Aorta (tissue), 5 donors: ENCODE measurements at regions not wholly inside any gene's neighbourhood (a gene's known extent, or its start where the extent isn't known, plus 50 kb on each side); places are given as distances from the start of the nearest gene placed in this dataset.

ENCODE experiments used
- ATAC-seq: fragments of 200-7000 bp; cut with Tn5 transposase; one replicate; pipeline ENCODE4 v1.9.1; 2022; ENCODE audit warnings: moderate library complexity; ENCODE audit not compliant: low FRiP score
- DNase-seq, 2 donors: peaks; one replicate each; pipeline ENCODE4 v3.0.0-alpha.2; 2020
- H3K27ac ChIP-seq, 2 donors: one replicate each; pipeline ENCODE4 v1.5.1; 2013; ENCODE audit warnings: low read length in 2 of 2, mild to moderate bottlenecking in 2 of 2, moderate library complexity in 2 of 2, control low read depth in 1 of 2, inconsistent platforms in 1 of 2, low read depth in 1 of 2
- H3K27me3 ChIP-seq, 2 donors: one replicate each; pipeline ENCODE4 v1.6.1; 2013; ENCODE audit warnings: control low read depth in 1 of 2, low read length in 1 of 2, mild to moderate bottlenecking in 1 of 2, moderate library complexity in 1 of 2; ENCODE audit not compliant: insufficient read depth in 2 of 2, control insufficient read depth in 1 of 2
- H3K36me3 ChIP-seq, 2 donors: one replicate each; pipeline ENCODE4 v1.6.1; 2013; ENCODE audit warnings: control low read depth in 1 of 2, low read length in 1 of 2, mild to moderate bottlenecking in 1 of 2; ENCODE audit not compliant: insufficient read depth in 2 of 2, control insufficient read depth in 1 of 2
- H3K4me1 ChIP-seq, 2 donors: one replicate each; pipeline ENCODE4 v1.6.1; 2013; ENCODE audit warnings: low read length in 2 of 2, control low read depth in 1 of 2, mild to moderate bottlenecking in 1 of 2, moderate library complexity in 1 of 2; ENCODE audit not compliant: insufficient read depth in 2 of 2, control insufficient read depth in 1 of 2
- H3K4me3 ChIP-seq, 2 donors: one replicate each; pipeline ENCODE4 v1.5.1; 2013; ENCODE audit warnings: low read length in 2 of 2, control low read depth in 1 of 2, mild to moderate bottlenecking in 1 of 2
- H3K9me3 ChIP-seq: one replicate; pipeline ENCODE4 v1.6.1; 2013; ENCODE audit warnings: mild to moderate bottlenecking, low read length; ENCODE audit not compliant: control insufficient read depth
- WGBS, 2 donors: extraction: QIAGEN DNeasy Blood & Tissue Kit; methylation state at CpG; one replicate each; pipeline ENCODE4 v1.1.7; 2013; 5-methylcytosine and 5-hydroxymethylcytosine counted together
- intact Hi-C, 2 donors: fragments of 100-400 bp; cut with DNase I; formaldehyde crosslinking; loops; one replicate each; pipeline versions ENCODE4 v1.14.2 to v1.15.0; 2022
- donor health status: healthy with polysubstance abuse.
- donor health status: Bipolar disorder and iron deficiency.
- donor health status: DM: no; HTN: no; CAD: no.
- donor health status: DM: no; HTN: no; CAD: no.
- donor health status: DM: yes; HTN: yes; CAD: no.

DNA sequence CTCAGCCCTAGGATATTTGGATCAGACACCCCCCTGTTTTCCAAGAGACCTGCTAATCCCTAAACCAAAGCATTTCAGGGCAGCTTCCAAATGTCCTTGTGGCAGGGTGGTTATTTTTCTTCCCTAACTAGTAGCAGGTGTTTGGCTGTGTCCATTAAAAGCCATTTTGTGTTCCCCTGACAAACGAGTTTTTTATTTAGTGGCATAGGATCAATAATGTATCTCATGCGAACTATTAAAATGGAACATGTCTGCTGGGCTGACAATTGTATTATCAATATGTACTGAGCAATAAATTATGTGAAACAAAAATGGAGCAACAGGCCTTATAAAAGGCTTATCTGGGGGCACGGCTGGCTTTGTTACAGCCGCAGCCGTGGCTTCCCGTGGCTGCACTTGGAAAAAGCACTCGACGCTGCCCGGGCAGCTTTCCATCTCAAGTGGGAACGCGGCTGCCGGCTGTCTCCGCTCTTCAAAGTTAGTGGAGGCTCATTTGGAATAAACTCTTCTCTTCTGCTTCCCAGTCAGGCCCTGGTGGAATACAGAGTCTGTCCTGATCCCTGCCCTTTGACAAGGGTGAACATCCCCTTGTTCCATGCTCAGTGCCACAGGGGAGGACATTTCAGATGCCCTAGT lies 554.3 kb downstream of the TYW1 start:
- no peak for ATAC-seq
- intact Hi-C loops, result no loop called here

DNA sequence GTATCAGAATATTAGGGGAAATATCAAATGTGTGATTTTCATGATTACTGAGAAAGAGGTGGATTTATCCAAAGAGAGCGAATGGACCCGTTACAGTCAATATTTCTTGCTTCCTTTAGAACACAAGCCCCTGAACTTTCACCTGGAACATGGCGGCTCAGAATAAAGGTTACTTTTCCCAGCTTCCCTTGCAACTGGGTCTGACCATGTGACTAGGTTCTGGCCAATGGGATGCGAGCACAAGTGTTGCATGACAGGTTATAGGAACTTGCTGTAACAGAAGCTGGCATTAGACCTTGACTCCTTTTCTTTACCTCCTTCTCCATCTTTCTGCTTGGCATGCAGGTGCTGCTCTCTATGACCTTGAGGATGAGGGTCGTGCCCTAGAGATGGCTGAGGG lies 556.1 kb downstream of the TYW1 start:
- H3K4me3 ChIP-seq, result no peak overlapping the region
- H3K9me3 ChIP-seq, result peaks cover 6% of the 10 kb centered on the region
- ATAC-seq, result no peak
- DNase-seq, result no peak
- intact Hi-C loops, result no loop called here
- no peaks in the 10 kb centered on the region for H3K36me3 ChIP-seq
- no peaks in the 10 kb centered on the region for H3K27me3 ChIP-seq
- WGBS, 2 donors, result 88 to 93% methylated on average over 5 of the region's 5 CpGs
- no peaks in the 10 kb centered on the region for H3K4me1 ChIP-seq
- no peak overlapping the region for H3K27ac ChIP-seq

More for the DNA sequence above, 554.3 kb downstream of the TYW1 start:
- Histone ChIP-seq H3K27me3 (no peaks in the 10 kb centered on the region), H3K9me3 (peaks cover 6% of the 10 kb centered on the region), H3K4me1 (no peaks in the 10 kb centered on the region), H3K27ac (no peak overlapping the region), H3K4me3 (no peak overlapping the region), H3K36me3 (no peaks in the 10 kb centered on the region)
- no peak for DNase-seq
- WGBS, 2 donors, result 79 to 84% methylated on average over 13 of the region's 13 CpGs

- Histone ChIP-seq H3K4me3 (no peak overlapping the region), H3K4me1 (no peaks in the 10 kb centered on the region), H3K9me3 (peaks cover 6% of the 10 kb centered on the region), H3K36me3 (no peaks in the 10 kb centered on the region), H3K27me3 (no peaks in the 10 kb centered on the region), H3K27ac (no peak overlapping the region)
- WGBS, 2 donors, result 53 to 54% methylated on average over 5 of the region's 5 CpGs
- ATAC-seq (no peak), DNase-seq (no peak)
- intact Hi-C loops, result no loop called here
Observed at GRCh38 chr7:67553378-67553777, 556.7 kb downstream of the TYW1 start.

DNA sequence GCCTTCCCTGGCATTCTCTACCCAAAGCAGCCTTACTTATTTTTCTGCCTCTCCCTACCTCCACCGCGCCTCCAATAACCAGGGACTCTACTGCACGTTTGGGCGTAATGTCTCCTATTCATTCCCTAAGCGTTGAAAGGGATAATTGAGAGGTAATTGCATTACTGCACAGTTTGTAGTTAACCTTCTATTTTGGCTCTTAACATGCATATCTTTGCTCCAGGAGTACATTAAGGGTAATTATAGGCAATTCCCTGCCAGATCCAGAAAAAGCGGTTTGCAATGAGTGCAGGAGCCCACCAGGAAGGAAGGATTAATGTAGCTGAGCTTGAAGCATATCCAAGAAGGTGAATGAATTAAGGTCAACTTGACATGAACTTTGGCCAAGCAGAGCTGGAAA lies 558.4 kb downstream of the TYW1 start:
- Histone ChIP-seq H3K4me1 (no peaks in the 10 kb centered on the region), H3K27ac (no peak overlapping the region), H3K4me3 (no peak overlapping the region), H3K27me3 (no peaks in the 10 kb centered on the region), H3K36me3 (no peaks in the 10 kb centered on the region), H3K9me3 (no peaks in the 10 kb centered on the region)
- DNase-seq (no peak), ATAC-seq (no peak)
- WGBS, 2 donors, result 73 to 79% methylated on average over 6 of the region's 6 CpGs
- intact Hi-C loops, result no loop called here

DNA sequence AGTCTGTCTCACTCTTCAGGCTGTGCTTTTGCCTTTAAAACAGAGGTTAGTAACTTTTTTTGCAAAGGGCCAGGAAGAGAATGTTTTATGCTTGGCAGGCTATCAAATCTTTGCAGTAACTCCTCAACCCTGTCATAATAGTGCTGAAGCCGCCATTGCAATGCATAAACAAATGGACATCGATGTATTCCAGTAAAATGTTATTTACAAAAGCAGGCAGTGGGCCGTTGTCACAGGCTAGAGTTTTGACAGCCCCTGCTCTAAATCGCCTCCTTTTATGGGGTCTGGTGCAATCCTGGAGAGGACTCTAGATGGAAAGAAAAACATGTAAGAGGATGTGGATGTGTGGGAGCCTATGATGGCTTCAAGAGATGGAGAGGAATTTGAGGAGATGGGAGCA lies 568.3 kb downstream of the TYW1 start:
- Histone ChIP-seq H3K36me3 (no peaks in the 10 kb centered on the region), H3K4me1 (no peaks in the 10 kb centered on the region), H3K9me3 (peaks cover 3% of the 10 kb centered on the region), H3K27ac (no peak overlapping the region), H3K27me3 (no peaks in the 10 kb centered on the region), H3K4me3 (no peak overlapping the region)
- intact Hi-C loops, result no loop called here
- 16 to 18% methylated on average over 4 of the region's 4 CpGs for WGBS, 2 donors
- ATAC-seq (no peak), DNase-seq (no peak)

- 56 to 57% methylated on average over 4 of the region's 4 CpGs for WGBS, 2 donors
- no peak for DNase-seq
- H3K9me3 ChIP-seq, result peaks cover 2% of the 10 kb centered on the region
- no peak overlapping the region for H3K27ac ChIP-seq
- H3K4me1 ChIP-seq, result no peaks in the 10 kb centered on the region
- intact Hi-C loops, result no loop called here
- ATAC-seq, result no peak
- H3K4me3 ChIP-seq, result no peak overlapping the region
- no peaks in the 10 kb centered on the region for H3K36me3 ChIP-seq
- H3K27me3 ChIP-seq, result no peaks in the 10 kb centered on the region
Observed at GRCh38 chr7:67566101-67566500, 569.5 kb downstream of the TYW1 start.

DNA sequence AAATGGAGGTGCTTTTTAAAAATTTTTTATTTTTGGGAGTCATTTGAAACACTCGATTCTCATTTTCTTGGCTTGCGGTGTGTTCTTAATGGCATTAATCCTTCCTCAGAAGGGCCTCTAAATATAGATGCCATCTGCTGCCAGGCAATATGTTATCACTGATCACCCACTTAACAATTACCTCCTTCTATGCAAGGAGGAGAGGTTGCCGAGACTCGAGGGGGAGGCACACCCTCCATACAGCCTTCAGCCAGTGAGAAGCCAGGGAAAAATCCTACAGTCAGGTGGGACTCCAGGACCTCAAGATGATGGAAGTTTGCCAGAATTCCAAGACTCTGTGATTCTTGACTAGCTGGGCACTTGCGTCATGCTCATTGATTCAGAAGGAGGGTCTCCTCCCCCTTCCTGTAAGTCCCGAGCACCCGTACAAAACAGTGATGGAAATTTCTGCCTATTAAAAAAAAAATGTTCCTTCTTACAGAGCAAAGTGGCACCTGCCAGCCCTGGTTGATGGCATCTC lies 574.5 kb downstream of the TYW1 start:
- H3K4me1 ChIP-seq, result no peaks in the 10 kb centered on the region
- ATAC-seq (no peak), DNase-seq (no peak)
- peaks cover 1% of the 10 kb centered on the region for H3K9me3 ChIP-seq
- WGBS, 2 donors, result 78% methylated on average over 7 of the region's 7 CpGs
- H3K4me3 ChIP-seq, result no peak overlapping the region
- H3K27ac ChIP-seq, result no peak overlapping the region
- no peaks in the 10 kb centered on the region for H3K36me3 ChIP-seq
- no peaks in the 10 kb centered on the region for H3K27me3 ChIP-seq
- intact Hi-C loops, result no loop called here

- DNase-seq, result no peak
- H3K4me3 ChIP-seq, result no peak overlapping the region
- H3K36me3 ChIP-seq, result no peaks in the 10 kb centered on the region
- intact Hi-C loops, result no loop called here
- no peaks in the 10 kb centered on the region for H3K27me3 ChIP-seq
- peaks cover 1% of the 10 kb centered on the region for H3K9me3 ChIP-seq
- no peak overlapping the region for H3K27ac ChIP-seq
- H3K4me1 ChIP-seq, result no peaks in the 10 kb centered on the region
- no peak for ATAC-seq
- WGBS, 2 donors, result 76 to 79% methylated on average over 4 of the region's 4 CpGs
Observed at GRCh38 chr7:67573639-67574038, 577.0 kb downstream of the TYW1 start.

DNA sequence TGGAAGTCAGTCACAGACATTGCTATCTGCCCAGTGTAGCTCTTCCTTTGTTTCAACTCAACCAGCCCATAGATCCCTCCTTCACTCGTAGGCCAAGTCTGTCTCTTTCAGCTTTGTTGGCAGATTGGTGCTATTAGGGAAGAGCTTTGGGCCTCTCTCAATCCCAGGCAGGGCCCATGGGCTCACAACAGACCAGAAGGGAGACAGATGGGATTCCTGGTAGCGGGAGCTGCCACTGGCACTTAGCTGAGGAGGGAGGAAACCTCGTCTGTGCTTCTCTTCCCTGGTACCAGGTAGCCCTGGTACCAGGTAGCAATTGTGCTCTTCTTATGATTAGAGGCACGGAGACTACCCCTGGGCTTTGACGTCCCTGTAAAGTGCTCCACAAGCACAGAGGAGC lies 592.0 kb downstream of the TYW1 start:
- intact Hi-C loops, result no loop called here
- no peaks in the 10 kb centered on the region for H3K4me1 ChIP-seq
- H3K36me3 ChIP-seq, result no peaks in the 10 kb centered on the region
- H3K27ac ChIP-seq, result no peak overlapping the region
- DNase-seq, result no peak
- no peaks in the 10 kb centered on the region for H3K27me3 ChIP-seq
- peaks cover 20% of the 10 kb centered on the region for H3K9me3 ChIP-seq
- H3K4me3 ChIP-seq, result no peak overlapping the region
- WGBS, 2 donors, result 45 to 54% methylated on average over 5 of the region's 5 CpGs
- no peak for ATAC-seq
